ENCODE measurements at regions not wholly inside any gene's neighbourhood (a gene's known extent, or its start where the extent isn't known, plus 50 kb on each side); places are given as distances from the start of the nearest gene placed in this dataset.
"Not testable (repeated sequence)": the region's sequence is repeated elsewhere in the genome, so short reads cannot be mapped to it uniquely, and the experiment has no call there.

DNA sequence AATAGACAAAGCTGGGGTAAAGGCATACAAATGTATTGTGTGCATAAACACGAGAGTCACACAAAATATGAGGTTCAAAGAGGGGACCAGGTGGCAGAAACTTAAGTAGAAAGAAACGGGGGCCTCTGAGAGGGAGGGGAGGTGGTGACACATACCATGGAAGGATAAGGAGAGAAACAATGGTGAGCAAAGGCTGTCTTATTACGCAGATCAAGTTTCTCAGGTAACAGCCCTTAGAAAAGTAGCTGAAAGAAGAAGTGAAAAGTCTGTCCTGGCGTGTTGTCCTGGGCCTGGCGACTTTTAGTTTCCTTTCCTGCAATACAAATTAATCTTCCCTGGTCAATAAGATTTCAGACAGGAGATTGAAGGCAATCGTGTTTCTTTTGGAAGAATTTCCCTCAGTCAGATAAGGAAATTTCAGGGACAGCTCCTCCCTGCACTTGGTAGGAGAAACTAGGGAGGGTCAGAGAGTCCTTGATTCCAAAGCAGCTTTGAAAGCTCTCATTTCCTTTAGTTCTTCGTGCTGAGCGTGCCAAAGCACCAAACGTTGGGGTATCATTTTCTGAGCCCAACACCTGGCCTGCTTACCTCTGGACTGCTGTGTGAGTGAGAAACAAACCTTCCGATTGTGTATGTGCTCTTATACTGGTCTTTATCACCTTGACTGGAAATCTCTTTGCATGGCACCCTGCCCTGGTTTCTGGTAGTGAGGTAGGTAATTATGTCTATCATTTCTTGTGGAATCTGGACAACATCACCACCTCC is 676.7 kb upstream of the LCORL start:
- no peak for DNase-seq (ENCODE audit: low read depth in 4 of 4, low spot score in 2 of 4)

DNA sequence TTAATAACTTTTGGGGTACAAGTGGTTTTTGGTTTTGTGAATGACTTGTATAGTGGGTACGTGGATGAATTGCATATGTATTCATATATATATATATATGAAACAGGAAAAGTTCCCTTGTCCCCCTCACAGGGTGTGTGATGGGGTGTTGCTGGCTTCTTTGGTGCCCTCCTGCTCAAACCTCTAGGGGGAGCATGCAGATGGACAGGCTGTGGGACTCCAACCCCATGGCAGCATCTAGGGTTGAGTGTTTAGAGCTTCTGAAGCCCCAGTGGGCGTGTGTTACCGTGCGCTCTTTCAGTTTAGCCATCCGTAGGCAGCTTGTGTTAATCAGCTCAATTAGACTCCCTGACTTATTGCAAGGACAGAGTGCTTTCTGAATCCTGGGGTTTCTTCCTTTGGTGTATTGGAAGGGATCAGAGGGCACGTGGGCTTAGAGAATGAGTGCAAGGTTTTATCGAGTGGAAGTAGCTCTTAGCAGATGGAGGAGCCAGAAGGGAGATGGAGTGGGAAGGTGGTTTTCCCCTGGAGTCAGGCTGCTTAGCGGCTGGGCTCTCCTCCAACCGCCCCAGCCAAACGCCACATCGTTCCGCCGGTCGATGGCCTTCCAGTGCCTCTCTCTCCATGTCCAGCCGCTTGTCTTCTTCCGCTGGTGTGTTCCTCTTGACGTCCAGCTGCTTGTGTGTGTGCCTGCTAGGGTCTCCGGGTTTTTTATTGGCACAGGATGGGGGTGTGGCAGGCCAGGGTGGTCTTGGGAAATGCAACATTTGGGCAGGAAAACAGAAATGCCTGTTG is 674.4 kb upstream of the LCORL start:
- no peak for DNase-seq (ENCODE audit: low read depth in 4 of 4, low spot score in 2 of 4)

DNA sequence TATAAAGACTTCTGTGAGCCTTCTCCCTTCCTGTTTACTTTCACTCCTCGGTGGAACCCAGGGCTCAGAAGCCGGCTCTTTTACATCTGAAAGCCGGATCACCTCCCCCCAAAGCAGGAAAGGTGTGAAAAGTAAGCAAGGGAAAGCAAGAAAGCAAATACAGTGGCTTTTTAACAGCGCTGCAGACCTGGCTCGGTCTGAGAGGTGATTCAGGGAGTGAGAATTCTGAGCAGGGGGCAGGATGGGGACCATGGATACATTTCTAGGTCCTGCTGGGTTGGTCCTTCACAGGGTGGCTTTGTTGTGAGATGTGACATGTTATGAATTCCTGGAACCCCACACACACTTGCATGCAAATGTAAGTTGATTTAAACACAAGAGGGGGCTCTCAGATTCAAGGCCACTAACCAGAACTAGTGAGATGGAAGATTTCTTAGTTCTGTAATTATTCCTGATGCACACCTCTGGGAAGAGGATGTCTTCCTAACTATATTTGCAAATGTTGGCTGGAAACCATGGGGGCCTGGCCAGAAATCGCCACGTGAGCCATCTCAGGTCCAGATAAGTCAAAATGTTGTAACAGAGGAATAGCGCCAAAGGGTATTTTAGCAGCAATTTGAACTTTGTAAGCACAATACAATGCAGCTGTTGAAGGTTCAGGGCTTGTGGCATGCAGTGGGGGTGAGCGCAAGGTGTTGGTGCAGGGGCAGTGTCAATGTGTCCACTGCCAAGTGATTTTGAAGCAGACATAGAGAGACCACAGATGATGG is 670.1 kb upstream of the LCORL start:
- no peak for DNase-seq (ENCODE audit: low read depth in 4 of 4, low spot score in 2 of 4)

DNA sequence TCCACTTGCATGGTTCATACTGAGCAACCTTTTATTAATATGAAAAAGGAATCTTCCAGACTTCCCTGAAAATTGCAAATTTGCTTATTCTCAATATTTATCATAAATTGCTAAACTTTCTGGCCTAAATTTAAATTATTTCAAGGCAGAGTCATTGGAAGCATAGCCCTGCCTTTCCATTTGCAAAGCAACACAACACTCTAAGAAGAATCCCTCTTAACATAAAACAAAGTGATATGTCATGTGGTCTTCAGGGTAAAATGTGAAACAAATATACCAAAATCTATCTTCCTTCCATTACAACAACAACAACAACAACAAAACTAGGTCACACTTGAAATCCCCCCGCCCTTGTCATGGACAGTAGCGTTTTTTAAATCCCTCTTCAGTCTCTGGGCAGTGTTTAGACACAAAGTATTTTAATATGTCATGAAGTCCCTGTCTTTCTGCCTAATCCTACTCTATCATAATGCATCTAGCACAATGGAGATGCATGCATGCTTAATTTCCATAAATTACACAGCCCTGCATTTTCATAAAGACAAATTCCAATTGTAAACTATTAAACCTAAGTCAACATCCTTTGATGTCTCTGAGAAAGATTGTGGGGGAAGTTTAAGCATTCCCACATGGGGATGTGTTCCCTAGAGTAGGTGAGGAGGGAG is 668.9 kb upstream of the LCORL start:
- no peak for DNase-seq (ENCODE audit: low read depth in 4 of 4, low spot score in 2 of 4)

DNA sequence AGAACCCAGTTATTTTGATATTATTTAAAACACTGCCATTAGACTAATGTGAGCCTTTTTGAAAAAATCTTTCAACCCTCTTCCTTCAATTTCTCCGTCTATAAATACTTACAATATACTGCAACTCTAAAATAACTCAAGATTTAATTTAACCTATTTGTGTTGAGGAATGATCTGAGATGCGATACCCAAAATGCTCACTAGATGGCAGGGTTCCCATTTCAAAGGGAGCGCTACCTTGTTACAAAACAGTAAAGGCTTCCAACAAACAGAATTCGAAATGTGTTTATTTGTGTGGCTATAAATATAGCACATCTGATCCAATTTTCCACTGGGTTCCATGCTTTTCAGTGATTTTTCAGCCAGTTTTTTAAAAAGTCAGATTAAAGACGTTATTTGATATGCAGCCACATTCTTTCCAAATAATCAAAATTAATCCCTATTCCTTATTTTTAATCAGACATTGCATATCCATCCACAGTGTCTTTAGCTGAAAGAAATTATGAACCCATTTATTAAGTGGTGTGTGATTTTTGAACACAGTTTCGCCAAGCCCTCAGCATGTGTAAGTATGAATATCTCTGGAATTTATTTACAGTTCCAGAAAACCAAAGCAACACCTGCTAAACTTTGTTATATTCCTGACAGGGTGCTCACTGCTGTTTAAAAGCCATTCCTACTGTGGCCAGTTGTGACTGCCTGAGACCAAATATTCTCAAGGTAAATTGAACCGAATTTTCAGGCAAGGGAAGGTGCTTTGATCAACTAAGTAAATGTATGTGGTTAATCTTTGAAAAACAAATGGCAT is 668.0 kb upstream of the LCORL start:
- DNase-seq (ENCODE audit: low read depth in 4 of 4, low spot score in 2 of 4), result peak in 3 of 4 donors; percentile 68 to 77 (median 74)

DNA sequence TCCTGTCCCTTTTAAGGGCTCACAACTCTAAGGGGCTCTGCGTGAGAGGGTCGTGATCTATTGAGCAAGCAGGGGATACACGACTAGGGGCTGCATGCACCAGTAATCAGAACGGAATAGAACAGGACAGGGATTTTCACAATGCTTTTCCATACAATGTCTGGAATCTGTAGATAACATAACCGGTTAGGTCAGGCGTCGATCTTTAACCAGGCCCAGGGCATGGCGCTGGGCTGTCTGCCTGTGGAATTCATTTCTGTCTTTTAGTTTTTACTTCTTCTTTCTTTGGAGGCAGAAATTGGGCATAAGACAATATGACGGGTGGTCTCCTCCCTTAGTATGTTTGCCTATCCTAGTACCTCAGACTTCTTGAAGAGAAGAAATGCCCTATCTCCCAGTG is 666.8 kb upstream of the LCORL start:
- DNase-seq (ENCODE audit: low read depth in 4 of 4, low spot score in 2 of 4), result not testable (repeated sequence)

DNA sequence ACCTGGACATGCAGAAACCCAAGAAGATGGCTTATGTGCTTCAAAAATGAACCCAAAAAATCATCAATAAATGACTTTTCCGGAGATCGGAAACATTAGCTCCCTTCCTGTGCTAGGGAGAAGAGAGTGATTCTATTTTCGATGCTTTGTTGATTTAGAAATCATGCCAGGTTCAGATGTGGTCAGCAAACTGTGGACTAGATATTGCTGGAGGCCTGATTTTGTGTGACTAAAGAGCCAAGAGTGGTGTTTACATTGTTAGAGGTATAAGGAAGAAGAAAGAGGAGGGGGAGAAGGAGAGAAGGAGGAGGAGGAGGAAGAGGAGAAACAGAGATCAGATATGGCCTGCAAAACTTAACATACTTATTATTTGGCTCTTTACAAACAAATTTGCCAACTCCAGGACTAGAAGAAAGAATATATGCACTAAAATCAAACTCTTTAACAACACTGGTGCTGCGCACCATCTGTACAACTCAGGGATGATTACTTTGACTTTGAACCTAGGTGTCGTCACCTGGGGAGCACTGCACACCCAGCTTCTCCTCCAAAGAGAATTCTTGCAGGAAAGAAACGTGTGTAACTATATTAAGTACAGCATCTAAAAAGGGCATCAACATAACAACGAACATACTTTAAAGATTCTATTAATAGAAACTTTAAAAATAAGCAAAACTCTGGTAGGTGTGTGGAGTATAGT is 664.9 kb upstream of the LCORL start:
- no peak for DNase-seq (ENCODE audit: low read depth in 4 of 4, low spot score in 2 of 4)

DNA sequence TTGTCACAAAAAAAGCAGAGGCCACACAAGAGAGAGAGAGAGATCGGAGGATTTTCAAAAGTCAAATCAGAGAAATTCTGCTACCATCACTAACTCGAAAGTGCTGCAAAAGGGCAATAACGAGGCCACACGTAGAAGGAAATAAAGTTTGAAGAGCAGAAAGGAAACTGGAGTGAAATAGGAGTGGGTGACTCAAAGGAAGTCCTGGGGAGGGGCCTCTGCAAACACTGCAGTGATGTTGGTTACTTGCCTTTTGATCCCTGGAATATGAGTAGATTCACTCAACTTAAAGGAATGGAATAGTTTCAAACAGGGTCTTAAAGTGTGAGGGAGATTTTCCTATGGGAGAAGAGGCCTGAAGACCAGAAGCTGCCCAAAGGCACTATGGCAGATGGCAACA is 663.4 kb upstream of the LCORL start:
- no peak for DNase-seq (ENCODE audit: low read depth in 4 of 4, low spot score in 2 of 4)

DNA sequence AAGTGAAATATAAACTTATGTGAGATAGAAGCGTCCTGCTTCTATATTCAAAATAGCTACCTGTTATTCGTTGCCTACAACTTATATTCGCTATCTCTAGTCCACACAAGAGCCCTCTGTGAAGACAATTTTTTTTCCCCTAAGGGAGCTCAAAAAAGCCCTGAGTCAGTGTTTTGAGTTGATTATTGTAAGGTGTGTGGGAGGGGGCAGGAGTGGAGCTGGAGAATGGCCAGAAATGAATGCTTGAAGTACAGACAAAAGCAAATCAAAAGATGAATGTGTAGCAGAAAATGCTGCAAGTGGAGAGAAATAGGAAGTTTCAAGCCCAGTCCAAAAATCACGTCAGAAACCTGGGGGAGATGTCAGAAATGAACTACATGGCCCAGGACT is 655.0 kb upstream of the LCORL start:
- DNase-seq (ENCODE audit: low read depth in 4 of 4, low spot score in 2 of 4), result peak in 1 of 4 donors; percentile 14

DNA sequence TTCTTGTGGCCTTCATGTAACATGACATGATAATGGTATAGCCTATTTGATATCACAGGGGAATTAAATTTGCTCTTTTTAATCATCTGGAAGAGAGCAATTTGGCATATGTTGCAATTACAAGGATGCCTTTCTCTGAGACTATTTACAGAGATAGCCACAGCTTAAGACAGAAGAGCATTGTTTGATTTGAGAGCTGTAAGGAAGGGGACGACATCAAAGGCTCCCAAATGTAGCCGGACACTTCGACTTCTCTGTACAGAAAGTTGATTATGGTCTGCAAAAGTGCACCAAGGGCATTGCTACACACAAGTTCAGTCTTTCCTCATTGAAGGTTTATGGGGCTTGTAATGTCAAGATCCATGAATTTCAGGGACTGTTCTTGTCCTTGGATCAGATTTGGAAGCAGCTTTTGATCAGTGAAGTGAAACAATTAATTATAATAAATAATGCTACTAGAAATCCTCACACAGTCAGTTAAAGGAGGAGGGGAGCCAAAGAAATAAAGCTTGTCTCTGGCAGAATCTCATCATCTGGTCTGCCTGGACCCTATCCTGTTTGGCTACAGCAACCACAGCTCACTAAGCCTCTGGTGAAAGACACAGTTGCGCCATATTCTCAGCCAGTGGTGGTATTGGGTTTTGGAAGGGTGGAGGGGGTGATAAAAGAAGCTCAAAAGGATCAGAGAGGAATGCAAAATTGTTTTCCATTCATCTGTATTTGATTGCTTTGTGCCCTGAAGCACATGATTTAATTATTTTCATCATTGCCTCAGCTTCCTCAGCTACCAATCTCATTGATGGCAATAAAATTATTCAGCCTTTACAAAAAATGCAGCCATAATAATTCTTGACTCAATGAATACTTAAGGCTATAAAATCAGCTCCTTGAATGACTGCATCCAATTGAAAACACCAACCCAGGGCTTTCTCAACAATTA is 654.3 kb upstream of the LCORL start:
- DNase-seq (ENCODE audit: low read depth in 4 of 4, low spot score in 2 of 4), result peak in 2 of 4 donors; percentile 14 to 19

DNA sequence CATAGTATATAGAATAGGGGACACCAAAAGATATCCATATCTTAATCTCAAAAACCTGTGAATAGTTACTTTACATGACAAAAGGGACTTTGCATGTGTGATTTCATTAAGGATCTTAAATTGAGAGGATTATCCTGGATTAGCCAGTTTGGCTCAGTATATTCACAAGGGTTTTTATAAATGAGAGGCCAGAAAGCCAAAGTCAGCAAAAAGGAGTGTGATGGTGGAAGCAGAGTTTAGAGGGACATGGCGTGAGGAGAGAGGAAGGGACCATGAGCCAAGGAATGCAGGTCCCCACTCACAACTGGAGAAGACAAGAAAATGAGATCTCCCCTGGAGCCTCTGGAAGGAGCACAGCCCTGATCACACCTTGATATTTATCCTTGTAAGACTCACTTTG is 648.5 kb upstream of the LCORL start:
- DNase-seq (ENCODE audit: low read depth in 4 of 4, low spot score in 2 of 4), result no peak

DNA sequence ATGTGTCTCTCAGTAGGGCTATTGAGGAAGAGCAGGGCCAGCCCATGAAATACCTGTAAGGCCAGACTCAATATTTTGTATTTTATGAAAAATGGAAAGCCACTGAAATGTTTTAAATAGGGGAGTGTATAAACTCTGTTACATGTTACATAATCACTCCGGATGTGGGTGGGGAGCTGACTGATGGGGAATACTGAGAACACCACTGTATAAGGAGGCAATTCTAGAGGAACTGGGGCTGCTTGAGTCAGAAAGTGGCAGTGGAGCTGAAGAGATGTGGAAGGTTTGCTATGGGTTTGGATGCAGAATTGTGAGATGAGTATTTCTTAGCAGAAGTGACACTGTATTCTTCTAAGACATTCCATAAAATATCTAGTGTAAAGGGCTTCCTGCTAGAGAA is 647.8 kb upstream of the LCORL start:
- no peak for DNase-seq (ENCODE audit: low read depth in 4 of 4, low spot score in 2 of 4)

DNA sequence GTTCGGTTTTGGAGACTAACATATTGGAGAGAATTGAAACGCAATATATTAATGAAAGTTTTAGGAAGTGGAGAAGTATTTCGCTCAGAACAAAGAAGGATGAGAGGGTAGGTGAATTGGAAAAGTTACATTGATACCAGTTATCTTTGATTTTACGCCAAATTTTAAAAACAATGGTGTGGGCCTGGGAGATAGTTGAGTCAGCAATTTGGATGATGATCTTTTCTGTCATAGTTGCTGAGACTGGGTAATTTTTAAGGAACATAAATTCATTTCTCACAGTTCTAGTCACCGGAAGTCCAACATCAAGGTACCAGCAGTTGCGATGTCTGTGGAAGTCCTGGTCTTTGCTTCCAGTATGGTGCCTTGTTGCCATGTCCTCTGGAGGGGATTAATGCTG is 644.8 kb upstream of the LCORL start:
- no peak for DNase-seq (ENCODE audit: low read depth in 4 of 4, low spot score in 2 of 4)

DNA sequence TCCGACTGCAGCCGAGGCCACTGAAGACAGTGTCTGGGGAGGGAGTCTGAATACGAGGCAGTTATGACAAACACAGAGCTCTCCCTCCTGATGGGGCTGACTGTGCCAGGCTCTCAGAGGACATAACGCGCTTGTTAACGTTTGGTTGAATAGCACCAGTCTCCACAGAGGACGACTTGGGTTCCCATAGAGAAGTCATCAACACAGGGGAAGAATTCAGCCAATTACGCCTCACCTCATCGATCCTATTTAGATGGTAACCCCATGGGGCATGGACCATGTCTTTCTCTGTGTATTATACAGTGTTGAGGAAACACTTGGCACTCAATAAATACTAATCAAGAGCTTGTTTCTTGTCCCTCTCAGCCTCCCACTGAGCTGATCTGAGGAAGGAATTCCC is 642.6 kb upstream of the LCORL start:
- no peak for DNase-seq (ENCODE audit: low read depth in 4 of 4, low spot score in 2 of 4)

DNA sequence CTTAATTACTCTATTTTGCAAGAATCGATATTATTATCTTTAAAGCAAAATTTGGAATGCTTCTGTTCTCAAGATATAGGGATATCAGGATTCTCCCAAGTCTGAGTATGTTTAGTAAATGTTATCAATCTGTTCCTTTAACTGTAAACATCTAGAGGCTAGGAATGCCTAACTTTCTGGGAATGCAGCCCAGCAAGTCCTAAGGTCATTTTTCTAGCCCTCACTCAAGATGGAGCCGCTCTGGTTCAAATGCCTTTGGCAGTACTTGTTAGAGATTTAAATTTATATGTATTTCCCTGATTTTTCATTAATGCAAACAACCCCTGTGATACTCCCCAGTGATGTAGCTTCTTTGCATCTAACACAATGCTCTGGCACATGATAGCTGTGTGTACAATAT is 623.8 kb upstream of the LCORL start:
- no peak for DNase-seq (ENCODE audit: low read depth in 4 of 4, low spot score in 2 of 4)

DNA sequence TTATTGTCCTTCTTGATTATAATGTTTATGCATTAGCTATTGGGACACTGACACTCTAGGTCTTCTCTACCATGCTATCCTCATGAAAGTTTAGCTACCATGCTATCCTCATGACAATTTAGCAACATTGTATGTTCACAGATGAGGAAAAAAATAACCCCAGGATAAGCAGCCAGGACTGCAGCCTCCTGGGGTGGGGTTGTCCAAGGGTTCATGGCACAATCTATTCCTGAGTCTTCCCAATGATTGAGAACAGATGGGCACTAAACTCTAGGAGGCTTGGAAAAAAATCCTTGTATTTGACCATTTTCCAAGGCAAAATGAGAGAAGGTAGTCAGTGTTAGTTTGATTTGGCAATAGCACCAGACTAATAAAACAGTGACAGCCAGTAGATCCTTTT is 619.8 kb upstream of the LCORL start:
- DNase-seq (ENCODE audit: low read depth in 4 of 4, low spot score in 2 of 4), result no peak

DNA sequence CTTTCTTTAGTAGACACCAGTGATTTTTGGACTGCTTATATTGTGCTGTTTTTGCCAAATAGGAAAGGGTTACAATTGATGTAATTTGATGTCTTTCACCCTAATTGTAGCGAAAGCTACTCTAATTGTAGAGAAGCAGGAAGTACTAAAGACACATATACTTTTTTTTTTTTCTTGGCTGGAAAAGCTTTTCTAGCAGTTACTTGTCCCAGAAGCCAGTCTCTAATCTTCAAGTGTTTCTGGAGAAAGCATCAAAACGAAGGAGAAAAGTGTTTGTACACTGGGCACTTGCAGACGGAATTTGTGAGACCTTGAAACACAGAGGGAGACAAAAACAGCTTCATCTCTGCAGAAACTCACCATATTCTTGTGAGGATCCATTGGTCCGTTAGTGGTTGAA is 616.5 kb upstream of the LCORL start:
- DNase-seq (ENCODE audit: low read depth in 4 of 4, low spot score in 2 of 4), result no peak

DNA sequence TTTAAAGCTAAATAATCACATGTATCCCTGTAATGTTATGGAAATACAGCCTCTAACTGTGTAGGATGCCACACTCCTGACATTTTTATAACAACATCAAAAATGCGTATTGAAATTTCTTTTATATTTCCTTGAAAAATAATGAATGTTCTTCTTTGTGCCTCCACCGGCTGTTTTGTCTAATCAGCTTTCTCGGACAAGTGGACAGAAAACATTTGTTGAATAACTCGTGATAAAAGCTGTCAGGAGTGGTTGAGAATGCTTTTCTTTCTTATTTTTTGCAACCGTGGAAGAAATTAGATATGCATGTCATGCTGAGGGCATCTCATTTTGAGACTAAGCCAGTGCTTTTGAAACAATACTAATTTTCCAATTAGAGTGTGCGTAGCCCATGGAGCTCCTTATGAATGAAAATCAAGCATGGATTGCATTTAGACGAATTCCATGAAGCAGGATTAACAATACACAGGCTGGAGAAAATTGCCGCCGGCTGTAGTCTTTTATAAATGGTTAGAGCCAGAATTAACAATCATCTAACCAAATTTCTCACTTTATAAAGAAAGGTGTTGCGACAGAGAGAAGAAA is 614.5 kb upstream of the LCORL start:
- no peak for DNase-seq (ENCODE audit: low read depth in 4 of 4, low spot score in 2 of 4)

Data from left renal cortex interstitium (tissue), 4 donors.